ENCODE measurements at regions not wholly inside any gene's neighbourhood (a gene's known extent, or its start where the extent isn't known, plus 50 kb on each side); places are given as distances from the start of the nearest gene placed in this dataset.

DNA sequence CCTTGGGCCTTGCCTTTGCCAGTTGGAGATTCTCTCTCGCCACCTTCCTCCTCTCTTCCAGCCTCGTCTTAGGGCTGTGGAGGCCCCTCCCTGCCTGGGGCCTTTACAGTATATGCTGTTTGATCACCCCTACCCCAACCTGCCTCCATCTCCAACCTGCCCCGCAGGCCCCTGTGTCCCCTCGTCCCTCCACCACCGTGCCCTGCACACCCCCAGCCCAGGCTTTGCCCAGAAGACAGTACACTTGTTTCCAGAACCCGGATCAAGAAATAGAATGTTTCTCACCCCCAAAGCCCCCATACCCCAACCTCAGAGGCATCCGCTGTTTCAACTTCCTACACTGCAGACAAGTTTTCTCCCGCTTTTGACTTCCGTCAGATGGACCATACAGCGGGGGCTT is 202.3 kb upstream of the C14orf180 start:
- FAIRE-seq: no peak
- TF ChIP-seq TAF1 (IDR thresholded peaks at IDR 0.05; ENCODE audit: borderline replicate concordance, low read depth, low read length) (no peak), POLR2AphosphoS5 (IDR thresholded peaks at IDR 0.05; ENCODE audit: low read depth, low read length) (no peak), POLR2A (IDR thresholded peaks at IDR 0.05; ENCODE audit: low read depth, low read length) (no peak)
- no peak for DNase-seq (ENCODE audit: insufficient read length)

GRCh38 chr14:104378698-104379113 is 200.9 kb upstream of the C14orf180 start:
- no peak for DNase-seq (ENCODE audit: insufficient read length)
- FAIRE-seq: no peak
- TF ChIP-seq POLR2A (IDR thresholded peaks at IDR 0.05; ENCODE audit: low read depth, low read length) (no peak), POLR2AphosphoS5 (IDR thresholded peaks at IDR 0.05; ENCODE audit: low read depth, low read length) (no peak), TAF1 (IDR thresholded peaks at IDR 0.05; ENCODE audit: borderline replicate concordance, low read depth, low read length) (no peak)

- DNase-seq (ENCODE audit: insufficient read length) (no peak), FAIRE-seq (no peak)
- TF ChIP-seq POLR2AphosphoS5 (IDR thresholded peaks at IDR 0.05; ENCODE audit: low read depth, low read length) (no peak), TAF1 (IDR thresholded peaks at IDR 0.05; ENCODE audit: borderline replicate concordance, low read depth, low read length) (no peak), POLR2A (IDR thresholded peaks at IDR 0.05; ENCODE audit: low read depth, low read length) (no peak)
These were observed 197.0 kb upstream of the C14orf180 start for GRCh38 chr14:104382361-104383087.

DNA sequence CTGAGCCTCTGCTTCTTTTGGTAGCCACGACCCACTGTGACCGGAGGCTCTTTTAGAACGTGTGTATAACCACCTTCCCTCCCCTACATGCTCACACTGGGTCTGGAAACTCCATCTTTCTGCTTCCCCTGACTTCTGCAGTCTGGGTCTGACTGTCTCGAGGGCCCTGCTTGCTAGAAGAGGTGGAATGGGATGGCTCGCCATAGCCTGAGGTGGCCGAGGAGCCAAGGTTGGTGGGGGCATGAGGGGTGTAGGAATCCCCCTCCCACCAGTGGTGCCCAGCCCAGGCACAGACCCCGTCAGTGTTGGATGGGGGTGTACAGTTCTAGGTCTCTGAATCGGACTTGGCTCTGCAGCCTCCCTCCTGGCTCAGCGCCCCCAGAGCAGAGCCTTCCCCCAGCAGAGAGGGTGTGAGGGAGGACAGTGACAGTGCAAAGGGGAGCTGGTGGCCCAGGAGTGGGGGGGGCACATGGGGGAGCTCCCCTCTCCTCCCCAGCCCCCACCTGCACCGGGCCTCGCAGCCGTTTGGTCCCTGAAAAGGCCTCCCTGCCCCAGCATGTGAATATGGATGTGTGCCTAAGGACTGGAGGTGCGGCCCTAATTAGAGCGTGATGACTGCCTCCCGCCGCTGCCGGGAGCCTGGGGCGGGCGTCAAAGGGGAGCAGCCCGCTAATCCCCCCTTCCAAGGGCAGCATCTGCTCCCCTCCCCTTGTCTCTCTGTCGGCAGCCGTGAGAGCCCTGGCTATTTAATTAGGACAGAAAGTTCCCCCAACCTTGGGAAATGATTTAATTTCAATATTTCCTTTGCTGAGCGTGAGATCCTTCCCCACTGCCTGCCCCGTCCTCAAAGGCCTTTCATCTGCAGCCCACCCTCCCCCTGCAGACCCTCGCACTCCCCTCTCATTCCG is 196.2 kb upstream of the C14orf180 start:
- TF ChIP-seq POLR2A (IDR thresholded peaks at IDR 0.05; ENCODE audit: low read depth, low read length) (no peak), TAF1 (IDR thresholded peaks at IDR 0.05; ENCODE audit: borderline replicate concordance, low read depth, low read length) (no peak), POLR2AphosphoS5 (IDR thresholded peaks at IDR 0.05; ENCODE audit: low read depth, low read length) (no peak)
- no peak for DNase-seq (ENCODE audit: insufficient read length)
- no peak for FAIRE-seq

DNA sequence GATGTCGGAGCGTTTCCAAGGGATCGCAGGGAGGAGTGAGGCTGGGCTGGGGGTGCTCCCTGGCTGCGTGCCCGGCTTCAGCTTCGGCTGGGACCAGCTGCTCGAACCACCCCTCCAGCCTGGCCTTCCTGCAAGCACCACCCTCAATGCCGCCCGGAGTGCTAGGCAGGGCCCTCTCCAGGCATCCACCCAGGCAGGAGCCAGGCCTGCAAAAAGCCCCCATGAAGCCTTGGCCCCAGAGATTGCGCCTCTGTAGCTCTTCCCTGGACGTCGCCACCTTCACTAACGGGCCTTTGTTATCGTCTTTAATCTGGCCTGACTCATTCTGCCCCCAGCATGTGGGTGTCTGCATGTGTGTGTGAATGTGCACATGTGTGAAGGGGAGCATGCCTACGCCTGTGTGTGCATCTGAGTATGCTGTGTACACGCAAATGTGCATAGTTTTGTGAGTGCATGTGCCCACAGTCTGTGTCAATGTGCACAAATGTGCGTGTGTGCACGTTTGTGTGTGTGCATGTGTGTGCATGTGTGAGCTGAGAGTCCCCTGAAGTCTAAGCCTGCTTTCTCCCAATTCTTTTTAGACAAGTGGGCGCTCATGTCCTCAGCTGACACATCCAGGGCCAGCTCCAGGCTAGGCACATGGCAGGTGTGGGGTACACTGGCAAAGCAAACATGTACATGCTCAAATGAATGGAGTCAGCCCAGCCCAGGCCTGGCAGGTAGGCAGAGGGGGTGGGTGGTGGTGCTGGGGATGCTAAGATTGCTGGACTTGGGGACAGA is 195.4 kb upstream of the C14orf180 start:
- DNase-seq (ENCODE audit: insufficient read length): no peak
- FAIRE-seq: no peak
- no peak for TF ChIP-seq TAF1 (IDR thresholded peaks at IDR 0.05; ENCODE audit: borderline replicate concordance, low read depth, low read length)
- no peak for TF ChIP-seq POLR2A (IDR thresholded peaks at IDR 0.05; ENCODE audit: low read depth, low read length)
- TF ChIP-seq POLR2AphosphoS5 (IDR thresholded peaks at IDR 0.05; ENCODE audit: low read depth, low read length): no peak

DNA sequence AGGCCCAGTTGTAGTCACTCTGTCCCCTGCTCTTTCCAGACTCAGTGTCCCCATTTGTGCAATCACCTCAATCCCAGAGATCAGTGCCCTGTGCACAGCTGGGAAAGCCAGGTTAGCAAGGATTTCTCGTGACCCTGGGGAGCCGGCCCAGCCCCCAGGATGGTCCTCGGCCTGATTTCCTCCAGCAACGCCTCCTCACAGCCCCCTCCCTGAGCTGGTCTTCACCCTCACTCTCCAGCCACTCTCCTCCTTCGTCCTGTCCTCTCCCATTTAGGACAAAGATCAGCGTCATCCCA is 194.8 kb upstream of the C14orf180 start:
- no peak for TF ChIP-seq POLR2A (IDR thresholded peaks at IDR 0.05; ENCODE audit: low read depth, low read length)
- no peak for TF ChIP-seq POLR2AphosphoS5 (IDR thresholded peaks at IDR 0.05; ENCODE audit: low read depth, low read length)
- TF ChIP-seq TAF1 (IDR thresholded peaks at IDR 0.05; ENCODE audit: borderline replicate concordance, low read depth, low read length): no peak
- FAIRE-seq: no peak
- DNase-seq (ENCODE audit: insufficient read length): no peak

DNA sequence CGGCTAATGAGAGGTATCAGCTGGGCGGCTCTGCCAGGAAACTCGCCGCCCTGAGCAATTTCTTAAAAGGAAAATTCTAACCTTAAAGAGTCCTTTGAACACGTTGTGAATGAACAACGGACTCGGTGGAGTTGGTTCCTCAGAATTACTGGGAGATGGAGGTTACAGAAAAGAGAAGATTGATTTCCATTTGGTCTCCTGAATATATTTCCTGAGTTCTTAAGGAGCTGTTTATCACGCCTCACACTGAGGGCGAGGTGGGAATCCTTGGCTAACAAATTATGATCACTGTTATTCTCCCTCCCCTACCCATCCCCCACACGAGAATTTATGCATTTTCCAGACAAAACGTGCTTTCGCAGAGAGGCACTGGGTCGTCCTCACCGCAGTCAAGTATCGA is 194.5 kb upstream of the C14orf180 start:
- DNase-seq (ENCODE audit: insufficient read length): no peak
- TF ChIP-seq POLR2AphosphoS5 (IDR thresholded peaks at IDR 0.05; ENCODE audit: low read depth, low read length) (no peak), TAF1 (IDR thresholded peaks at IDR 0.05; ENCODE audit: borderline replicate concordance, low read depth, low read length) (no peak), POLR2A (IDR thresholded peaks at IDR 0.05; ENCODE audit: low read depth, low read length) (no peak)
- FAIRE-seq: no peak

DNA sequence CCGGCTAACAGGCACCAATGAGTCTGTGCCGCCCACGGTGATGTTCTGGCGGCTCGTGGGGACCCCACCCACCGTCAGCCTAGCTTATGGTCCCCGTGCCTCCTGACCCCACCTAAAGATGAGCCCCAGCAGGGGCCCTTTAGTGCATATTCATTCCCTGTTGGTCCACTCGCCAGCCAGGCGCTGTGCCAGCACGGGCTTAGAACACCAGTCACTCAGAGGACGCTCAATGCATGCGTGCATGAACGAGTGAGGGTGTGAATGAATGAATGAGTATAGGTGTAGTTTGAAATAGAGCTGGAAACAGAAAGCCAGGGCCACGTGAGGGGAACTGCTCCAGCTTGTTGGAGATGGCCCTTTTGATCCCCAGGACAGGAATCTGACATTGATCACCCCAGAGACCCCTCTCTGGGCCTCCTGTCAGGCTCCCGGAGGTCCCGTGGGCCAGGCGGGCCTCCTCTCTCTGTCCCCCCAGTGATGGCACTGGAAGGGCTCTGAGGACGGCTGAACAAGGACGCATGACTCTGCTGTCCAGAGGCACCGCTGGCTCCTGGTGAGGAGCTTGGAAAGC is 193.9 kb upstream of the C14orf180 start:
- no peak for DNase-seq (ENCODE audit: insufficient read length)
- FAIRE-seq: peak; percentile 60
- TF ChIP-seq POLR2A (IDR thresholded peaks at IDR 0.05; ENCODE audit: low read depth, low read length): no peak
- no peak for TF ChIP-seq TAF1 (IDR thresholded peaks at IDR 0.05; ENCODE audit: borderline replicate concordance, low read depth, low read length)
- TF ChIP-seq POLR2AphosphoS5 (IDR thresholded peaks at IDR 0.05; ENCODE audit: low read depth, low read length): no peak

GRCh38 chr14:104386151-104386841 is 193.3 kb upstream of the C14orf180 start:
- TF ChIP-seq TAF1 (IDR thresholded peaks at IDR 0.05; ENCODE audit: borderline replicate concordance, low read depth, low read length) (no peak), POLR2AphosphoS5 (IDR thresholded peaks at IDR 0.05; ENCODE audit: low read depth, low read length) (no peak), POLR2A (IDR thresholded peaks at IDR 0.05; ENCODE audit: low read depth, low read length) (no peak)
- FAIRE-seq: no peak

More at GRCh38 chr14:104386151-104386841, 193.3 kb upstream of the C14orf180 start:
- no peak for DNase-seq (ENCODE audit: insufficient read length)

Data from GM12892 (cell line).